SK-N-MC (cell line): ENCODE measurements at regions not wholly inside any gene's neighbourhood (a gene's known extent, or its start where the extent isn't known, plus 50 kb on each side); places are given as distances from the start of the nearest gene placed in this dataset.

Source experiments
- EZH2 ChIP-seq: fragments of 200-600 bp; sonication (generic); IDR thresholded peaks from one replicate; pipeline ENCODE4 v1.6.1; 2017; ENCODE audit warnings: antibody characterized with exemption
- POLR2AphosphoS5 ChIP-seq: IDR thresholded peaks from 2 replicates; pipeline ENCODE4 v1.6.1; 2012; ENCODE audit warnings: mild to moderate bottlenecking, low read depth, low read length, borderline replicate concordance

DNA sequence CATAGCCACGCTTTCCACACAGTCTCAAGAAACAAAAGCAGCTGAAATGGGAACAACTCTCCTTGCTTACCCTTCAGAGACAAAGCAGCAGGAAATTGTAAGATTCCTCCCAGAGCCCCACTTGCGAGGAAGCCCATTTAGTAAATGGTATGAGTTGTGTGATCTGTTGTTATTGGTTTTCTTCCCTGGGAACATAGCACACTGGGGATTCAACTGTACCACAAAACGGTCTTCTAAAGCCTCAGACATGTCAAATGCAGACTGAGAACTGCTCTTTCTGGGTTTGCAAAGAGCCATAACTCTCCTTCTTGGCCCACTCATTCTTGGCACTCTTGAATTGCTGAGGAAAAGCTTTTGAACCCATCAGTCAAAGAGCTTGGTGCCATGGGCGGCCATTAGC lies 101.0 kb upstream of the COL8A1 start:
- TF ChIP-seq POLR2AphosphoS5: no peak
- TF ChIP-seq EZH2: no peak
